NCI-H510A (cell line): ENCODE measurements at regions not wholly inside any gene's neighbourhood (a gene's known extent, or its start where the extent isn't known, plus 50 kb on each side); places are given as distances from the start of the nearest gene placed in this dataset.

ENCODE experiments used
- DNase-seq: peaks from one replicate; lab custom pipeline; 2025; lab: John Stamatoyannopoulos, UW

- no peak for DNase-seq
These were observed 214.4 kb downstream of the ERMARD start for GRCh38 chr6:169965657-169966311.

- no peak for DNase-seq
These were observed 213.8 kb downstream of the ERMARD start for GRCh38 chr6:169965239-169965638.

- DNase-seq, result no peak
These were observed 213.2 kb downstream of the ERMARD start for GRCh38 chr6:169964486-169965180.

- DNase-seq, result no peak
These were observed 212.3 kb downstream of the ERMARD start for GRCh38 chr6:169963581-169964297.

GRCh38 chr6:169962604-169963469 lies 211.4 kb downstream of the ERMARD start:
- no peak for DNase-seq

- no peak for DNase-seq
These were observed 210.5 kb downstream of the ERMARD start for GRCh38 chr6:169961772-169962561.

GRCh38 chr6:169960886-169961611 lies 209.6 kb downstream of the ERMARD start:
- DNase-seq, result no peak

GRCh38 chr6:169960521-169960885 lies 209.1 kb downstream of the ERMARD start:
- DNase-seq, result no peak

- DNase-seq, result no peak
These were observed 208.6 kb downstream of the ERMARD start for GRCh38 chr6:169960003-169960344.

- peak; percentile 71 for DNase-seq
These were observed 207.9 kb downstream of the ERMARD start for GRCh38 chr6:169959136-169960002.

GRCh38 chr6:169958510-169958909 lies 207.1 kb downstream of the ERMARD start:
- no peak for DNase-seq

GRCh38 chr6:169957351-169957963 lies 206.0 kb downstream of the ERMARD start:
- DNase-seq, result no peak

- no peak for DNase-seq
These were observed 205.2 kb downstream of the ERMARD start for GRCh38 chr6:169956580-169956979.

GRCh38 chr6:169955731-169956437 lies 204.5 kb downstream of the ERMARD start:
- DNase-seq, result no peak

GRCh38 chr6:169954977-169955376 lies 203.6 kb downstream of the ERMARD start:
- DNase-seq, result no peak

- no peak for DNase-seq
These were observed 202.3 kb downstream of the ERMARD start for GRCh38 chr6:169953686-169954085.

GRCh38 chr6:169950558-169950957 lies 199.1 kb downstream of the ERMARD start:
- no peak for DNase-seq

GRCh38 chr6:169949511-169950097 lies 198.2 kb downstream of the ERMARD start:
- no peak for DNase-seq
